ENCODE measurements at regions not wholly inside any gene's neighbourhood (a gene's known extent, or its start where the extent isn't known, plus 50 kb on each side); places are given as distances from the start of the nearest gene placed in this dataset.

- Histone ChIP-seq H3K36me3 (replicated peaks; ENCODE audit: low read depth, low read length) (no peaks in the 10 kb centered on the region), H3K4me2 (ENCODE audit: low read length) (no peak overlapping the region), H3K79me2 (ENCODE audit: low read length) (no peaks in the 10 kb centered on the region), H3K27ac (ENCODE audit: low read length) (no peak overlapping the region), H3K4me3 (ENCODE audit: low read length) (no peak overlapping the region), H3K27me3 (ENCODE audit: low read depth, low read length) (0 out of 2 replicates have a peak, but pooled peaks cover 2% of the 10 kb centered on the region), H3K9me3 (ENCODE audit: insufficient read depth, low read length) (no peaks in the 10 kb centered on the region), H4K20me1 (ENCODE audit: insufficient read depth, low read length) (no peaks in the 10 kb centered on the region), H2AFZ (ENCODE audit: low read depth, low read length) (no peak overlapping the region), H3K4me1 (ENCODE audit: low read length) (no peaks in the 10 kb centered on the region), H3K9ac (ENCODE audit: low read length) (no peak overlapping the region)
- no peak for TF ChIP-seq CTCF (IDR thresholded peaks at IDR 0.05; ENCODE audit: low read depth, low read length)
- no peak for TF ChIP-seq EZH2phosphoT487 (IDR thresholded peaks at IDR 0.05; ENCODE audit: low read depth)
Measured at GRCh38 chr9:108553111-108553635, 302.6 kb downstream of the ACTL7B start.

- no peaks in the 10 kb centered on the region for H3K4me1 ChIP-seq (ENCODE audit: low read length)
- no peak overlapping the region for H3K9ac ChIP-seq (ENCODE audit: low read length)
- no peak overlapping the region for H3K27ac ChIP-seq (ENCODE audit: low read length)
- H3K4me3 ChIP-seq (ENCODE audit: low read length), result no peak overlapping the region
- no peaks in the 10 kb centered on the region for H3K79me2 ChIP-seq (ENCODE audit: low read length)
- 0 out of 2 replicates have a peak, but pooled peaks cover 2% of the 10 kb centered on the region for H3K27me3 ChIP-seq (ENCODE audit: low read depth, low read length)
- no peak overlapping the region for H3K4me2 ChIP-seq (ENCODE audit: low read length)
- no peak for TF ChIP-seq EZH2phosphoT487 (IDR thresholded peaks at IDR 0.05; ENCODE audit: low read depth)
- no peak for TF ChIP-seq CTCF (IDR thresholded peaks at IDR 0.05; ENCODE audit: low read depth, low read length)
- H3K36me3 ChIP-seq (replicated peaks; ENCODE audit: low read depth, low read length), result no peaks in the 10 kb centered on the region
- H3K9me3 ChIP-seq (ENCODE audit: insufficient read depth, low read length), result no peaks in the 10 kb centered on the region
- no peak overlapping the region for H2AFZ ChIP-seq (ENCODE audit: low read depth, low read length)
- no peaks in the 10 kb centered on the region for H4K20me1 ChIP-seq (ENCODE audit: insufficient read depth, low read length)
Measured at GRCh38 chr9:108552459-108553040, 303.2 kb downstream of the ACTL7B start.

DNA sequence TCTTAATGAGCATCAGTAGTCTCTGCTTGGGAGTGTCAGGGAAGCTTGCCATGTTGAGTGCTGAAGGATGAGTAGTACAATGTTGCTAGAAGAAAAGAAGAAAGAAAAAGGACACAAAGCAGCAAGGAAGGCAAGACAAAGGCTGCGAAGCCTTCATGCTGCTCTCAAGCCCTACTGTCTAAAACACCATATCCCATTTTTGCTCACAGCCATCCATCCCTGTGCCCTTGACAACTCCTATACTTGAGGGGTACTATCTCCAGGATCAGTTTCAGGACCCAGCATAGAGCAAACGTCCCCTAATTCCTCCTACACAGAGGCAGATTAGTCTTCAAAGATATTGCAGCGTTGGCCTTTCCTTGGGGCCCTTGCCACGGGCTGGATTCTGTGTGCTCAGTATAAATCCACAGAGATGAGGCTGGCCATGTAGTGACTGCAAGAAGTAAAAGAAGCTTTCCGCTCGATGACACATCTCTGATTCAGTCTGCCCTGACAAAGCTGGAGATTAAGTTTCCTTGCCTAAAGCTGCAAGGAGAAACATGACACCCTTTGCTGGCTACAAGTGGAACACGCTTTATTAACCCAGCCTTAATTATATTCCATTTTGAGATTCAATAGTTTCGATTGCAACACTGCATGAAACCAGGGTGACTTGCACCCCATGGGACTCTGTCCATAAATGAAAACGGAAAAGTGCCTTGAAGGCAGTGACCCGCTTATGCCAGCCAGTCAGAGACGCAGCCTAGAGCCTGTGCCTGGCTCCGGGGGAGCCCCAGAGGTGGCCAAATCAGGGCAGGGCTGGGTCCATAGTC, 304.6 kb downstream of the ACTL7B start:
- Histone ChIP-seq H4K20me1 (ENCODE audit: insufficient read depth, low read length) (no peaks in the 10 kb centered on the region), H3K79me2 (ENCODE audit: low read length) (no peaks in the 10 kb centered on the region), H3K27me3 (ENCODE audit: low read depth, low read length) (0 out of 2 replicates have a peak, but pooled peaks cover 2% of the 10 kb centered on the region), H3K36me3 (replicated peaks; ENCODE audit: low read depth, low read length) (no peaks in the 10 kb centered on the region), H3K4me2 (ENCODE audit: low read length) (no peak overlapping the region), H3K4me3 (ENCODE audit: low read length) (no peak overlapping the region), H3K4me1 (ENCODE audit: low read length) (no peaks in the 10 kb centered on the region), H3K9ac (ENCODE audit: low read length) (no peak overlapping the region), H3K9me3 (ENCODE audit: insufficient read depth, low read length) (no peaks in the 10 kb centered on the region), H2AFZ (ENCODE audit: low read depth, low read length) (no peak overlapping the region), H3K27ac (ENCODE audit: low read length) (no peak overlapping the region)
- no peak for TF ChIP-seq CTCF (IDR thresholded peaks at IDR 0.05; ENCODE audit: low read depth, low read length)
- no peak for TF ChIP-seq EZH2phosphoT487 (IDR thresholded peaks at IDR 0.05; ENCODE audit: low read depth)

- Histone ChIP-seq H3K79me2 (ENCODE audit: low read length) (no peaks in the 10 kb centered on the region), H3K9me3 (ENCODE audit: insufficient read depth, low read length) (no peaks in the 10 kb centered on the region), H3K4me2 (ENCODE audit: low read length) (no peak overlapping the region), H2AFZ (ENCODE audit: low read depth, low read length) (no peak overlapping the region), H3K9ac (ENCODE audit: low read length) (no peak overlapping the region), H3K27ac (ENCODE audit: low read length) (no peak overlapping the region), H3K4me1 (ENCODE audit: low read length) (no peaks in the 10 kb centered on the region), H4K20me1 (ENCODE audit: insufficient read depth, low read length) (no peaks in the 10 kb centered on the region), H3K36me3 (replicated peaks; ENCODE audit: low read depth, low read length) (no peaks in the 10 kb centered on the region), H3K4me3 (ENCODE audit: low read length) (no peak overlapping the region), H3K27me3 (ENCODE audit: low read depth, low read length) (0 out of 2 replicates have a peak, but pooled peaks cover 2% of the 10 kb centered on the region)
- TF ChIP-seq CTCF (IDR thresholded peaks at IDR 0.05; ENCODE audit: low read depth, low read length) (no peak), EZH2phosphoT487 (IDR thresholded peaks at IDR 0.05; ENCODE audit: low read depth) (no peak)
Measured at GRCh38 chr9:108550106-108550505, 305.7 kb downstream of the ACTL7B start.
